ENCODE measurements at regions not wholly inside any gene's neighbourhood (a gene's known extent, or its start where the extent isn't known, plus 50 kb on each side); places are given as distances from the start of the nearest gene placed in this dataset.

DNA sequence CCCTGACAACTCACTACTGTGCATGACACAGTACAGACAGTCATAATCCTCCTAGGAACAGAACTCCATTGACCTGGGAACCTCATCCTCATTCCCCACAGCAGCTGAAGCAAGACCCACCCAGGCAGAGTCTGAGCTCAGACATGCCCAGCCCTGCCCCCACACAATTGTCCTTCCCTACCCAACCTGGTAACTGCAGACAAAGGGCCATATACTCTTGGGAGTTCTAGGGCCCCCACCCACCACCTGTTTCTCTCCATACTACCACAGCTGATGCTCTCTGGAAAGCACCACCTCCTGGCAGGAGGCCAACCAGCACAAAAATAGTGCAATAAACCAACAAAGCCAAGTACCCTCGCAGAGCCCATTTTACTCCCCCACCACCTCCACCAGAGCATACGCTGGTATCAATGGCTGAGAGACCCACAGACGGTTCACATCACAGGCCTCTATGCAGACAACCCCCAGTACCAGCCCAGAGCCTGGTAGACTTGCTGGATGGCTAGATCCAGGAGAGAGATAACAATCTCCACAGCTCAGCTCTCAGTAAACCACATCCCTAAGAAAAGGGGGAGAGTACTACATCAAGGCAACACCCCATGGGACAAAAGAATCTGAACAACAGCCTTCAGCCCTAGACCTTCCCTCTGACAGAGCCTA, 159.7 kb upstream of the CXADR start:
- Histone ChIP-seq H3K4me3 (no peak overlapping the region), H3K27me3 (no peaks in the 10 kb centered on the region), H3K36me3 (no peaks in the 10 kb centered on the region), H3K27ac (no peak overlapping the region), H3K9me3 (no peaks in the 10 kb centered on the region), H3K4me1 (no peaks in the 10 kb centered on the region)
- intact Hi-C loops (cut with DNase I) = no loop called here
- ATAC-seq (no peak), DNase-seq (no peak)
- no peak for TF ChIP-seq CTCF (IDR thresholded peaks at IDR 0.05)

DNA sequence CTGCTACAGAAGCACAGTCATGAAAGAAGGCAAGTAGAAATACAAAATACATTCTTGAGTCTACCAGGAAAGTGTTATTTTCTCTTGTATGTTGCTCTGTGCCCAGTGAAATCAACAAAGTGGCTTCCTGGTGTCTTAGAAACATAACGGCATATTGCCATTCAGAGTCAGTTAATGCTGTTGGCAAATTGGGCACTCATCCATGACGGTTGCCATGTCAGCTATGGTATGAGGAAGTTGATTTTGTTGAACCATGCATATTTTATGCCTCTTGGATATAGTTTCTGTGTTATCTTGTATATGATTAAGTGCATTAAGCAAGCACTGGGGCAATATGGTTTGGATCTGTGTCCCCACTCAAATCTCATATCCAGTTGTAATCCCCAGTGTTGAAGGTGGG, 153.1 kb upstream of the CXADR start:
- Histone ChIP-seq H3K36me3 (no peaks in the 10 kb centered on the region), H3K9me3 (no peaks in the 10 kb centered on the region), H3K4me1 (no peaks in the 10 kb centered on the region), H3K27ac (no peak overlapping the region), H3K4me3 (no peak overlapping the region), H3K27me3 (no peaks in the 10 kb centered on the region)
- ATAC-seq (no peak), DNase-seq (no peak)
- intact Hi-C loops (cut with DNase I) = no loop called here
- TF ChIP-seq CTCF (IDR thresholded peaks at IDR 0.05) = no peak

DNA sequence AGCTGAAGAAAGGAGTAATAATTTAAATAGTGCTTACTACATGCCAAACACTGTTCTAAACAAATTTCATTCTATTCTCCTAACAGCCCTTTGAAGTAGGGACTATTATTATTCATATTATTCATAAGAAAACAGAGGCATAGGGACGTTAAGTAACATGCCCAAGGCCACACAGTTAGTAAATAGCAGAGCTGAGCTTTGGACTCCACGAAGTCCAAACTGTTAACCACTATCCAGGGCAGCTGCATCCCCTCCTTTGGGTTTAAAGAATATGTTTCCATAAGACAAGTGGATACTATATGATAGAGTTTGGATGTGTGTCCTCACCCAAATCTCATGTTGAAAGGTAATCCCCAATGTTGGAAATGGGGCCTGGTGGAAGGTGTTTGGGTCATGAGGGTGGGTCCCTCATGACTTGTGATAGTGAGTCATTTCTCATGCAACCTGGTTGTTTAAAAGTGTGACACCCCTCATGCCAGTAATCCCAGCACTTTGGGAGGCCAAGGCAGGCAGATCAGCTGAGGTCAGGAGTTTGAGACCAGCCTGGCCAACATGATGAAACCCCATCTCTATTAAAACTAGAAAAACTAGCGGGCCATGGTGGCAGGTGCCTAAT, 144.0 kb upstream of the CXADR start:
- no peak for TF ChIP-seq CTCF (IDR thresholded peaks at IDR 0.05)
- no peaks in the 10 kb centered on the region for H3K36me3 ChIP-seq
- H3K4me3 ChIP-seq = no peak overlapping the region
- H3K27me3 ChIP-seq = no peaks in the 10 kb centered on the region
- H3K27ac ChIP-seq = no peak overlapping the region
- DNase-seq (no peak), ATAC-seq (no peak)
- no peaks in the 10 kb centered on the region for H3K9me3 ChIP-seq
- no peaks in the 10 kb centered on the region for H3K4me1 ChIP-seq
- intact Hi-C loops (cut with DNase I) = no loop called here

GRCh38 chr21:17370263-17370662, 142.6 kb upstream of the CXADR start:
- H3K9me3 ChIP-seq = no peaks in the 10 kb centered on the region
- H3K27ac ChIP-seq = peak overlapping the region; percentile 17
- no peaks in the 10 kb centered on the region for H3K27me3 ChIP-seq
- intact Hi-C loops (cut with DNase I) = no loop called here
- H3K4me3 ChIP-seq = no peak overlapping the region
- no peak for TF ChIP-seq CTCF (IDR thresholded peaks at IDR 0.05)
- ATAC-seq (peak; percentile 92), DNase-seq (peak; percentile 75)
- no peaks in the 10 kb centered on the region for H3K36me3 ChIP-seq
- H3K4me1 ChIP-seq = no peaks in the 10 kb centered on the region

DNA sequence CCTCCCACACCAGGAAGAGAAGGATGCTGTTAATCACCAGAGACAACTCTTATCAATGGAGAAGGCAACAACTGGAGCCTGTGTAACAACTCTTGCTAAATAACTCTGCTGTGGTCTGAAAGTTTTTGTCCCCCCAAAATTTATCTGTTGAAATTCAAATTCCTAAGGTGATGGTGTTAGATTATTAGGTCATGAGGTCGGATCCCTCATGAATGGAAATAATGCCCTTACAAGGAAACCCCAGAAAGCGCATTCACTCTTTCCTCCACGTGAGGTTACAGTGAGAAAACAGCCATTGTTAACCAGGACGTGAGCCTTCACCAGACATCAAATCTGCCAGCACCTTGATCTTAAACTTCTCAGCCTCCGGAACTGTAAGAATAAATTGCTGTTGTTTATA, 141.9 kb upstream of the CXADR start:
- Histone ChIP-seq H3K4me1 (no peaks in the 10 kb centered on the region), H3K27ac (peak overlapping the region; percentile 17), H3K36me3 (no peaks in the 10 kb centered on the region), H3K27me3 (no peaks in the 10 kb centered on the region), H3K9me3 (no peaks in the 10 kb centered on the region), H3K4me3 (no peak overlapping the region)
- intact Hi-C loops (cut with DNase I) = no loop called here
- ATAC-seq = no peak
- no peak for DNase-seq
- TF ChIP-seq CTCF (IDR thresholded peaks at IDR 0.05) = no peak
